ENCODE measurements at regions not wholly inside any gene's neighbourhood (a gene's known extent, or its start where the extent isn't known, plus 50 kb on each side); places are given as distances from the start of the nearest gene placed in this dataset.

DNA sequence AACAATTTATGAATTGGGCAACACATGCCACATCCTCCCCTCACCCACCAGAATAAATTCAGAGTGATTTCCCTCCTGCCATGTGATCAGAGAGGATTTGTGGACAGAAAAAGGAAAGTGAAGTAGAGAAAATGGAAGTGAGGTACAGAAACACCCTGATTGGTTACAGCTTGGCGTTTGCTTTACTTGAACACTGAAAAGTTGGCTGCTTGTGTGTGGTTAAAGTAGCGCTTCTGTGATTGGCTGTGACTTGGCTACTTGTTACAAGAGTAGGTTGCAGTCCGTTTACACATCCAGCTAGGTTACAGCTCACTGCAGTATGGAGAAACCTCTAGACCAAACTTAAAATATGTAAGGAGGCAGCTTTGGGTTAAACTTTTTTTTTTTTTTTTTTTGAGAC lies 205.2 kb upstream of the ZNF608 start:
- TF ChIP-seq, protein P1, sequence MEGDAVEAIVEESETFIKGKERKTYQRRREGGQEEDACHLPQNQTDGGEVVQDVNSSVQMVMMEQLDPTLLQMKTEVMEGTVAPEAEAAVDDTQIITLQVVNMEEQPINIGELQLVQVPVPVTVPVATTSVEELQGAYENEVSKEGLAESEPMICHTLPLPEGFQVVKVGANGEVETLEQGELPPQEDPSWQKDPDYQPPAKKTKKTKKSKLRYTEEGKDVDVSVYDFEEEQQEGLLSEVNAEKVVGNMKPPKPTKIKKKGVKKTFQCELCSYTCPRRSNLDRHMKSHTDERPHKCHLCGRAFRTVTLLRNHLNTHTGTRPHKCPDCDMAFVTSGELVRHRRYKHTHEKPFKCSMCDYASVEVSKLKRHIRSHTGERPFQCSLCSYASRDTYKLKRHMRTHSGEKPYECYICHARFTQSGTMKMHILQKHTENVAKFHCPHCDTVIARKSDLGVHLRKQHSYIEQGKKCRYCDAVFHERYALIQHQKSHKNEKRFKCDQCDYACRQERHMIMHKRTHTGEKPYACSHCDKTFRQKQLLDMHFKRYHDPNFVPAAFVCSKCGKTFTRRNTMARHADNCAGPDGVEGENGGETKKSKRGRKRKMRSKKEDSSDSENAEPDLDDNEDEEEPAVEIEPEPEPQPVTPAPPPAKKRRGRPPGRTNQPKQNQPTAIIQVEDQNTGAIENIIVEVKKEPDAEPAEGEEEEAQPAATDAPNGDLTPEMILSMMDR (conservative IDR thresholded peaks at IDR 0.05; ENCODE audit: low read length) = no peak
- H3K4me3 ChIP-seq (ENCODE audit: low read length) = no peak overlapping the region
- no peak for DNase-seq (ENCODE audit: low read depth)

DNA sequence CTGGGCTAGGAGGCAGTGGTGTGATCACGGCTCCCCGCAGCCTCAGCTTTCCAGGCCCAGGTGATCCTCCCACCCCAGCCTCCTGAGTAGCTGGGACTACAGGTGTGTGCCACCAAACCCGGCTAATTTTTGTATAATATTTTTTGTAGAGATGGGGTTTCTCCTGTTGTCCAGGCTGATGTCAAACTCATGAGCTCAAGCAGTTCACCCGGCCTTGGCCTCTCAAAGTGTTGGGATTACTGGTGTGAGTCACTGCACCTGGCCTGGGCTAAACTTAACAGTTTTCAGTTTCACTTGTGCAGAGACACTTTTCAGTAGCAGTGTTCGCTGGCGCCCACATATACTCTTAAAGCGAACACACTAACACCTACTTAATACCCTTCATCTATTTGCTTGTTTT lies 205.6 kb upstream of the ZNF608 start:
- TF ChIP-seq, protein P1 (conservative IDR thresholded peaks at IDR 0.05; ENCODE audit: low read length) = no peak
- DNase-seq (ENCODE audit: low read depth) = no peak
- no peak overlapping the region for H3K4me3 ChIP-seq (ENCODE audit: low read length)

DNA sequence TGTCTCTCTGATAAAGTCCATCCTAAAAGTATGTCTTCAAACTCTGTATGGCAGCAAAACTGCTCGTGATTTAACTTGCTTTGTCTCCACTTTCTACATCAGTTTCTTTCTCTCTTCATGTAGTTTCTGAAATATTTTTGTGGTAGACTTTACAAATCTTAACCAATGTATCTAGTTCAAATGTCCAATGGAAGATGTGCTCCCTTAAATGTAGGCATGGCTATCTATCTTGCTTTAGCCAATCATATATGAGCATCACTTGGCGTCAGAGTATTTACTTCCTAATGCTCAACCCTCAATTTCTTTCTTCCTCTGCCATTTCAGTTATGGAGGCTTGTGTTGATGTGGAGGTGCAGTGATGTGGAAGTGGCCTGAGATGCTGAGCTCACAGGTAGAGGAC lies 206.1 kb upstream of the ZNF608 start:
- TF ChIP-seq, protein P1 (conservative IDR thresholded peaks at IDR 0.05; ENCODE audit: low read length) = no peak
- H3K4me3 ChIP-seq (ENCODE audit: low read length) = no peak overlapping the region
- no peak for DNase-seq (ENCODE audit: low read depth)

DNA sequence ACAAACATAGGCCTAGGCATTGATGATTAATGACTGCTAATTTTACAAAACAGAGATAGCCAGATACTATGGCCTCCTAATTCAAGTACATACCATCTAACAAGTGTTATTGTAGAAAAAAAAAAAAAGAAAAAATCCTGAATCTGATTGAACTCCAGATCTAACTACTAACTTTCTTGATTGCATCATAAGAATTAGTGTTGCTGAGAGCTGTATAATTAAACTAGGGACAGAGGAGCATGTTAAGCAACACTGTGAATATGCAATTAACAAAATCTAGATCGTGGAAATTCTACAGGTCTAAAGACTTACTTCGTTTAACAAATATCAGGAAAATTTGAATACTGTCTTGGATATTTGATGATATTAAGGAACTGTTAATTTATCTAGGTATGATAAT lies 208.3 kb upstream of the ZNF608 start:
- no peak for DNase-seq (ENCODE audit: low read depth)
- H3K4me3 ChIP-seq (ENCODE audit: low read length) = no peak overlapping the region
- TF ChIP-seq, protein P1 (conservative IDR thresholded peaks at IDR 0.05; ENCODE audit: low read length) = no peak

DNA sequence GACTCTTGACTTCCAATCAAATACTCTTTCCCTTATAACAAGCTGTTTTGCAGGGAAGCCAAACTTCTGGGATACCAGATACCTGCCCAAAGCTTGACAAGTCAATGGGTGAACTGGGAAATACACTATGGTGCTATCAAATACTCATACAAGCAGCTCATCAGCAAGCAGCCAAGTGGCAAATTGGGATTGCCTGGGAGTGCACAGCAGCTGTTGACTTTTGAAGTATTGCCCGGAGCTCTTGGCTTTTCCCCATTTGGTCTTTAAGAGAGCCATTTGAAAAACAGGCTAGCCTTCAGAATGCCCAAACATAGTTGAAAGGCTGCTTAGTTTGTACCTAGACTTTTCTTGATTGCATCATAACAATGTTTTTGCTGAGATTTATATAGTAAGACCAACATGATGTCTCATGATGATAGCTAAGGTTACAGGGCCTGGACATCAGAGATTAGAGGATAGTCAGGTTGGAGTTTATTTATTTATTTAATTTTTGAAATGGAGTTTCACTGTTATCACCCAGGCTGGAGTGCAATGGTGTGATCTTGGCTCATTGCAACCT lies 210.1 kb upstream of the ZNF608 start:
- TF ChIP-seq, protein P1 (conservative IDR thresholded peaks at IDR 0.05; ENCODE audit: low read length) = no peak
- no peak overlapping the region for H3K4me3 ChIP-seq (ENCODE audit: low read length)
- DNase-seq (ENCODE audit: low read depth) = no peak

DNA sequence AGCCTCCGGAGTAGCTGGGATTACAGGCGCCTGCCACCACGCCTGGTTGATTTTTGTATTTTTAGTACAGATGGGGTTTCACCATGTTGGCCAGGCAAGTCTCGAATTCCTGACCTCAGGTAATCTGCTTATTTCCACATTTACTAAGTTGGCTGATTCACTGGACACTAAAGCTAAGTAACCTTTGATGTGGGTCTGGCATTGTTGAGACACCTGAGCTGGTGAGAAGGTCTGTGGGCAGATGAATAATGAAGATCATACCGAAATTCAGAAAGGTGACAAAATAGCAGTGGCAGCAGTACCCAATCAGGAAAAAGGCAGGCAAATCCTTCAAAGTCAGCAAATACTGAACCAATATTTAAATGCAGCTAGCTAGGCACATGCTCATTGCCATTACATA lies 210.6 kb upstream of the ZNF608 start:
- DNase-seq (ENCODE audit: low read depth) = no peak
- TF ChIP-seq, protein P1 (conservative IDR thresholded peaks at IDR 0.05; ENCODE audit: low read length) = no peak
- H3K4me3 ChIP-seq (ENCODE audit: low read length) = no peak overlapping the region

DNA sequence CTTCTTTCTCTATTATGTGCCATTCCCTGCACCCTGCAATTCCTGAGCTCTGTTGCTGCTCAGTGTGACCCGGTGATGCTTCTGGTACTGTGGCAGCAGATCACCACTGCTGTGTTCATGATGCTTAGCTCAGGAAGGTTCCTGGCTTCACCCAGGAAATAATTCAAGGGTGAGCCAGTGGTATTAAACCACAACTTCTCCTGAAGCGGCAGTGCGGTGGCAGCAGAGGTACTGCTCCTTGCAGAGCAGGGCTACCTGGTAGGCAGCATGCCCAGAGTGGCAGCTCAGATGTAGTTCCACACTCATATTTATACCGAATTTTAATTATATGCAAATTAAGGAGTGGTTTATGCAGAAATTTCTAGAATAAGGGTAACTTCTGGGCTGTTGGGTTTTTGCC lies 213.8 kb upstream of the ZNF608 start:
- no peak overlapping the region for H3K4me3 ChIP-seq (ENCODE audit: low read length)
- no peak for DNase-seq (ENCODE audit: low read depth)
- TF ChIP-seq, protein P1 (conservative IDR thresholded peaks at IDR 0.05; ENCODE audit: low read length) = no peak
